IMR-90 (cell line): ENCODE measurements at regions not wholly inside any gene's neighbourhood (a gene's known extent, or its start where the extent isn't known, plus 50 kb on each side); places are given as distances from the start of the nearest gene placed in this dataset.

Experiments used
- ATAC-seq: fragments of 200-7000 bp; cut with Tn5 transposase; 2 replicates; pipeline ENCODE4 v1.9.1; 2020; ENCODE audit warnings: low read depth, mild to moderate bottlenecking, moderate library complexity
- BruUV-seq: library from RNA; stranded (reverse); fragments of 400-500 nt; replicated peaks from 2 replicates; lab custom pipeline; 2021; lab: Mats Ljungman, UMichigan
- CTCF ChIA-PET: fragments of 300-600 bp; formaldehyde crosslinking; extraction: SDS; loops from one replicate; lab custom pipeline; 2021; ENCODE audit warnings: antibody characterized with exemption; lab: Yijun Ruan, JAX
- POLR2A ChIA-PET: fragments of 300-600 bp; sonication (Branson Sonifier 250); formaldehyde crosslinking; loops from one replicate; lab custom pipeline; 2022; ENCODE audit warnings: antibody characterized with exemption; ENCODE audit not compliant: unreplicated experiment; lab: Charles Lee
- DNase-seq: peaks from one replicate; pipeline ENCODE4 v3.0.0; 2013
- H2AFZ ChIP-seq: replicated peaks from 2 replicates; pipeline ENCODE3; 2013; ENCODE audit warnings: low read length, mild to moderate bottlenecking; ENCODE audit not compliant: poor library complexity
- H2AK5ac ChIP-seq: 2 replicates; pipeline ENCODE4 v1.6.1; 2013; ENCODE audit warnings: low read depth, low read length, inconsistent platforms
- H2AK9ac ChIP-seq: replicated peaks from 2 replicates; pipeline ENCODE3; 2013; ENCODE audit warnings: mild to moderate bottlenecking, low read depth, low read length, moderate library complexity; ENCODE audit not compliant: poor library complexity
- H2BK120ac ChIP-seq: 2 replicates; pipeline ENCODE4 v1.6.1; 2013; ENCODE audit warnings: low read depth, low read length, inconsistent platforms
- H2BK15ac ChIP-seq: 3 replicates; pipeline ENCODE4 v1.6.1; 2013; ENCODE audit warnings: low read depth, low read length, inconsistent platforms
- H2BK20ac ChIP-seq: 2 replicates; pipeline ENCODE4 v1.6.1; 2013; ENCODE audit warnings: low read depth, mild to moderate bottlenecking, inconsistent platforms, low read length, moderate library complexity
- H2BK5ac ChIP-seq: 2 replicates; pipeline ENCODE4 v1.6.1; 2013; ENCODE audit warnings: mild to moderate bottlenecking, low read depth, low read length, inconsistent platforms; ENCODE audit not compliant: poor library complexity, severe bottlenecking
- H3K14ac ChIP-seq: replicated peaks from 2 replicates; pipeline ENCODE4 v1.6.1; 2013; ENCODE audit warnings: low read depth, low read length, inconsistent platforms
- H3K18ac ChIP-seq: 2 replicates; pipeline ENCODE4 v1.6.1; 2013; ENCODE audit warnings: low read depth, low read length, control low read depth
- H3K23ac ChIP-seq: 2 replicates; pipeline ENCODE4 v1.6.1; 2013; ENCODE audit warnings: low read depth, low read length, inconsistent platforms
- H3K27ac ChIP-seq: 2 replicates; pipeline ENCODE4 v1.5.1; 2013; ENCODE audit warnings: mild to moderate bottlenecking, control low read depth, low read length; ENCODE audit not compliant: insufficient read depth
- H3K27me3 ChIP-seq: 2 replicates; pipeline ENCODE4 v1.6.1; 2013; ENCODE audit warnings: low read length; ENCODE audit not compliant: control insufficient read depth, insufficient read depth
- H3K36me3 ChIP-seq: 2 replicates; pipeline ENCODE4 v1.6.1; 2013; ENCODE audit warnings: low read length, mixed read lengths; ENCODE audit not compliant: control insufficient read depth, insufficient read depth
- H3K4ac ChIP-seq: 2 replicates; pipeline ENCODE4 v1.6.1; 2013; ENCODE audit warnings: low read depth, low read length, inconsistent platforms
- H3K4me1 ChIP-seq: 2 replicates; pipeline ENCODE4 v1.6.1; 2013; ENCODE audit warnings: low read length, mixed read lengths; ENCODE audit not compliant: control insufficient read depth, insufficient read depth
- H3K4me2 ChIP-seq: 2 replicates; pipeline ENCODE4 v1.6.1; 2013; ENCODE audit warnings: low read depth, mild to moderate bottlenecking, control low read depth, low read length, moderate library complexity
- H3K4me3 ChIP-seq: 2 replicates; pipeline ENCODE4 v1.5.1; 2013; ENCODE audit warnings: low read depth, mild to moderate bottlenecking, control low read depth, low read length, moderate library complexity; ENCODE audit not compliant: insufficient read depth
- H3K56ac ChIP-seq: 2 replicates; pipeline ENCODE4 v1.6.1; 2013; ENCODE audit warnings: low read length, inconsistent platforms; ENCODE audit not compliant: insufficient read depth; ENCODE audit errors: extremely low read depth
- H3K79me1 ChIP-seq, 2 experiments: 2 replicates each; pipeline ENCODE4 v1.6.1; 2013; ENCODE audit warnings: low read length in 2 of 2, inconsistent platforms in 1 of 2, low read depth in 1 of 2
- H3K9ac ChIP-seq: 2 replicates; pipeline ENCODE4 v1.6.1; 2013; ENCODE audit warnings: low read depth, low read length, control low read depth
- H3K9me1 ChIP-seq: 2 replicates; pipeline ENCODE4 v1.6.1; 2013; ENCODE audit warnings: low read length, inconsistent platforms; ENCODE audit not compliant: insufficient read depth
- H3K9me3 ChIP-seq: 2 replicates; pipeline ENCODE4 v1.6.1; 2013; ENCODE audit warnings: low read length; ENCODE audit not compliant: control insufficient read depth, insufficient read depth
- H4K20me1 ChIP-seq: 2 replicates; pipeline ENCODE4 v1.6.1; 2013; ENCODE audit warnings: low read length, inconsistent platforms; ENCODE audit not compliant: insufficient read depth
- H4K5ac ChIP-seq: 2 replicates; pipeline ENCODE4 v1.6.1; 2013; ENCODE audit warnings: mild to moderate bottlenecking, low read depth, low read length, control low read depth
- H4K8ac ChIP-seq, 2 experiments: 2 replicates each; pipeline ENCODE4 v1.6.1; 2013; ENCODE audit warnings: low read depth in 2 of 2, low read length in 2 of 2, control low read depth in 1 of 2, inconsistent platforms in 1 of 2
- H4K91ac ChIP-seq: 2 replicates; pipeline ENCODE4 v1.6.1; 2013; ENCODE audit warnings: low read depth, low read length, inconsistent platforms; ENCODE audit not compliant: insufficient read depth
- BHLHE40 ChIP-seq: fragments of 150-350 bp; IDR thresholded peaks from 2 replicates; pipeline ENCODE4 v1.6.1; 2016; ENCODE audit warnings: mild to moderate bottlenecking, low read depth, low read length
- CEBPB ChIP-seq: IDR thresholded peaks from 2 replicates; pipeline ENCODE4 v1.6.1; 2012; ENCODE audit warnings: low read depth, low read length, improper control_type of control experiment
- CHD1 ChIP-seq: IDR thresholded peaks from 2 replicates; pipeline ENCODE4 v1.6.1; 2012; ENCODE audit warnings: low read depth, low read length, improper control_type of control experiment
- FOS ChIP-seq: fragments of 150-350 bp; IDR thresholded peaks from 2 replicates; pipeline ENCODE4 v1.6.1; 2016; ENCODE audit warnings: low read depth, low read length
- MAFK ChIP-seq: IDR thresholded peaks from 2 replicates; pipeline ENCODE4 v1.6.1; 2012; ENCODE audit warnings: low read depth, low read length, improper control_type of control experiment
- MAZ ChIP-seq: IDR thresholded peaks from 2 replicates; pipeline ENCODE4 v1.6.1; 2012; ENCODE audit warnings: low read depth, mild to moderate bottlenecking, low read length, improper control_type of control experiment, moderate library complexity, borderline replicate concordance
- MXI1 ChIP-seq: IDR thresholded peaks from 2 replicates; pipeline ENCODE4 v1.6.1; 2012; ENCODE audit warnings: low read depth, mild to moderate bottlenecking, low read length, moderate library complexity, borderline replicate concordance
- NFE2L2 ChIP-seq: fragments of 150-350 bp; IDR thresholded peaks from 2 replicates; pipeline ENCODE4 v1.6.1; 2016; ENCODE audit warnings: low read depth, mild to moderate bottlenecking, low read length
- POLR2A ChIP-seq: IDR thresholded peaks from 2 replicates; pipeline ENCODE4 v1.6.1; 2012; ENCODE audit warnings: mild to moderate bottlenecking, low read depth, low read length
- RAD21 ChIP-seq: IDR thresholded peaks from 2 replicates; pipeline ENCODE4 v1.6.1; 2012; ENCODE audit warnings: low read length, improper control_type of control experiment
- RCOR1 ChIP-seq: IDR thresholded peaks from 2 replicates; pipeline ENCODE4 v1.6.1; 2012; ENCODE audit warnings: mild to moderate bottlenecking, low read length, improper control_type of control experiment; ENCODE audit not compliant: insufficient replicate concordance
- RFX5 ChIP-seq: IDR thresholded peaks from 2 replicates; pipeline ENCODE4 v1.8.0; 2012; ENCODE audit warnings: low read depth, mild to moderate bottlenecking, low read length, moderate library complexity
- WGBS, 2 experiments: methylation state at CpG; one replicate each; pipeline versions ENCODE4 v1.1.5 to v1.1.7; 2013; ENCODE audit warnings: missing lambda C conversion rate in 2 of 2; ENCODE audit not compliant: insufficient read length in 1 of 2; ENCODE audit errors: extremely low coverage in 2 of 2; 5-methylcytosine and 5-hydroxymethylcytosine counted together
- dilution Hi-C: fragments of 300-500 bp; cut with HindIII; formaldehyde crosslinking; loops from one replicate; pipeline ENCODE4 v1.14.3; 2018; ENCODE audit warnings: low sequenced_read_pairs; ENCODE audit not compliant: unreplicated experiment
- in situ Hi-C: fragments of 300-500 bp; cut with MboI; formaldehyde crosslinking; loops from 3 replicates; pipeline ENCODE4 v1.14.3; 2019; ENCODE audit warnings: low sequenced_read_pairs, inconsistent platforms, mixed read lengths
- intact Hi-C: fragments of 100-400 bp; cut with micrococcal nuclease; formaldehyde crosslinking; loops from 2 replicates; pipeline ENCODE4 v1.10.0; 2022
- TF ChIP-seq, protein P1 (sequence below): conservative IDR thresholded peaks from 2 replicates; pipeline ENCODE4 v1.5.1; 2012; ENCODE audit warnings: mild to moderate bottlenecking, low read depth, low read length, improper control_type of control experiment
- TF ChIP-seq, protein P2 (sequence below): fragments of 150-350 bp; IDR thresholded peaks from 2 replicates; pipeline ENCODE4 v1.6.1; 2017; ENCODE audit warnings: mild to moderate bottlenecking, antibody characterized with exemption, low read length, low read depth
- TF ChIP-seq, protein P3 (sequence below): fragments of 150-350 bp; IDR thresholded peaks from 2 replicates; pipeline ENCODE4 v1.6.1; 2016; ENCODE audit warnings: low read depth, mild to moderate bottlenecking, low read length, moderate library complexity, borderline replicate concordance

GRCh38 chr3:117735481-117736101, 1026.0 kb downstream of the TUSC7 start:
- Histone ChIP-seq H3K9me3 (no peaks in the 10 kb centered on the region), H3K23ac (peak overlapping the region; percentile 95), H3K27me3 (no peaks in the 10 kb centered on the region), H2BK5ac (peak overlapping the region; percentile 99), H3K4ac (peak overlapping the region; percentile 96), H3K4me1 (peaks cover 11% of the 10 kb centered on the region), H3K14ac (peak overlapping the region; percentile 91), H3K36me3 (no peaks in the 10 kb centered on the region), H3K4me2 (peak overlapping the region; percentile 92), H4K91ac (peak overlapping the region; percentile 94), H3K4me3 (no peak overlapping the region), H3K18ac (peak overlapping the region; percentile 96; the same call in 1 of the 2 replicates), H4K8ac (peak overlapping the region in 1 of 2 experiments; percentile 70; a peak in 2 of 4 replicates), H2BK20ac (peak overlapping the region; percentile 97), H3K9me1 (peaks cover 3% of the 10 kb centered on the region), H4K20me1 (no peaks in the 10 kb centered on the region), H2BK15ac (peak overlapping the region; percentile 84; the same call in 2 of the 3 replicates), H3K79me1 (no peaks in the 10 kb centered on the region), H3K27ac (peak overlapping the region; percentile 78), H2AFZ (peak overlapping the region; percentile 71), H4K5ac (peak overlapping the region; percentile 79; the same call in 1 of the 2 replicates), H2BK120ac (peak overlapping the region; percentile 98), H3K9ac (peak overlapping the region; percentile 16; the same call in 1 of the 2 replicates), H3K56ac (peak overlapping the region; percentile 69), H2AK9ac (peak overlapping the region; percentile 84), H2AK5ac (peak overlapping the region; percentile 73)
- ATAC-seq: peak; percentile 83
- in situ Hi-C loops: no loop called here
- peak; percentile 91 for DNase-seq
- CTCF ChIA-PET: interaction anchor here (1.0 kb wide), 1 partner anchor 21 kb away, joined by 3 read pairs; no protein-coding TSS in a partner anchor
- intact Hi-C loops: loop anchor here (2.0 kb wide), 1 partner anchor 261 kb away; no protein-coding TSS in a partner anchor
- no TSS peak for BruUV-seq
- dilution Hi-C loops: no loop called here
- POLR2A ChIA-PET: no interaction called here
- no CpG with 5 or more reads among the region's 2 CpGs for WGBS, 2 experiments
- TF ChIP-seq MAFK (peak; percentile 52; the same call in 1 of the 2 replicates), RCOR1 (no peak), RFX5 (no peak), CEBPB (peak; percentile 79), RAD21 (no peak), MAZ (no peak), POLR2A (no peak), MXI1 (no peak), NFE2L2 (no peak; the same call in 1 of the 2 replicates), BHLHE40 (no peak), FOS (peak; percentile 76; the same call in 1 of the 2 replicates), CHD1 (no peak)
- TF ChIP-seq, protein P1, sequence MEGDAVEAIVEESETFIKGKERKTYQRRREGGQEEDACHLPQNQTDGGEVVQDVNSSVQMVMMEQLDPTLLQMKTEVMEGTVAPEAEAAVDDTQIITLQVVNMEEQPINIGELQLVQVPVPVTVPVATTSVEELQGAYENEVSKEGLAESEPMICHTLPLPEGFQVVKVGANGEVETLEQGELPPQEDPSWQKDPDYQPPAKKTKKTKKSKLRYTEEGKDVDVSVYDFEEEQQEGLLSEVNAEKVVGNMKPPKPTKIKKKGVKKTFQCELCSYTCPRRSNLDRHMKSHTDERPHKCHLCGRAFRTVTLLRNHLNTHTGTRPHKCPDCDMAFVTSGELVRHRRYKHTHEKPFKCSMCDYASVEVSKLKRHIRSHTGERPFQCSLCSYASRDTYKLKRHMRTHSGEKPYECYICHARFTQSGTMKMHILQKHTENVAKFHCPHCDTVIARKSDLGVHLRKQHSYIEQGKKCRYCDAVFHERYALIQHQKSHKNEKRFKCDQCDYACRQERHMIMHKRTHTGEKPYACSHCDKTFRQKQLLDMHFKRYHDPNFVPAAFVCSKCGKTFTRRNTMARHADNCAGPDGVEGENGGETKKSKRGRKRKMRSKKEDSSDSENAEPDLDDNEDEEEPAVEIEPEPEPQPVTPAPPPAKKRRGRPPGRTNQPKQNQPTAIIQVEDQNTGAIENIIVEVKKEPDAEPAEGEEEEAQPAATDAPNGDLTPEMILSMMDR: no peak
- TF ChIP-seq, protein P2, sequence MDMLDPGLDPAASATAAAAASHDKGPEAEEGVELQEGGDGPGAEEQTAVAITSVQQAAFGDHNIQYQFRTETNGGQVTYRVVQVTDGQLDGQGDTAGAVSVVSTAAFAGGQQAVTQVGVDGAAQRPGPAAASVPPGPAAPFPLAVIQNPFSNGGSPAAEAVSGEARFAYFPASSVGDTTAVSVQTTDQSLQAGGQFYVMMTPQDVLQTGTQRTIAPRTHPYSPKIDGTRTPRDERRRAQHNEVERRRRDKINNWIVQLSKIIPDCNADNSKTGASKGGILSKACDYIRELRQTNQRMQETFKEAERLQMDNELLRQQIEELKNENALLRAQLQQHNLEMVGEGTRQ: no peak
- TF ChIP-seq, protein P3, sequence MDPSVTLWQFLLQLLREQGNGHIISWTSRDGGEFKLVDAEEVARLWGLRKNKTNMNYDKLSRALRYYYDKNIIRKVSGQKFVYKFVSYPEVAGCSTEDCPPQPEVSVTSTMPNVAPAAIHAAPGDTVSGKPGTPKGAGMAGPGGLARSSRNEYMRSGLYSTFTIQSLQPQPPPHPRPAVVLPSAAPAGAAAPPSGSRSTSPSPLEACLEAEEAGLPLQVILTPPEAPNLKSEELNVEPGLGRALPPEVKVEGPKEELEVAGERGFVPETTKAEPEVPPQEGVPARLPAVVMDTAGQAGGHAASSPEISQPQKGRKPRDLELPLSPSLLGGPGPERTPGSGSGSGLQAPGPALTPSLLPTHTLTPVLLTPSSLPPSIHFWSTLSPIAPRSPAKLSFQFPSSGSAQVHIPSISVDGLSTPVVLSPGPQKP: no peak
